ENCODE measurements at regions not wholly inside any gene's neighbourhood (a gene's known extent, or its start where the extent isn't known, plus 50 kb on each side); places are given as distances from the start of the nearest gene placed in this dataset.

DNA sequence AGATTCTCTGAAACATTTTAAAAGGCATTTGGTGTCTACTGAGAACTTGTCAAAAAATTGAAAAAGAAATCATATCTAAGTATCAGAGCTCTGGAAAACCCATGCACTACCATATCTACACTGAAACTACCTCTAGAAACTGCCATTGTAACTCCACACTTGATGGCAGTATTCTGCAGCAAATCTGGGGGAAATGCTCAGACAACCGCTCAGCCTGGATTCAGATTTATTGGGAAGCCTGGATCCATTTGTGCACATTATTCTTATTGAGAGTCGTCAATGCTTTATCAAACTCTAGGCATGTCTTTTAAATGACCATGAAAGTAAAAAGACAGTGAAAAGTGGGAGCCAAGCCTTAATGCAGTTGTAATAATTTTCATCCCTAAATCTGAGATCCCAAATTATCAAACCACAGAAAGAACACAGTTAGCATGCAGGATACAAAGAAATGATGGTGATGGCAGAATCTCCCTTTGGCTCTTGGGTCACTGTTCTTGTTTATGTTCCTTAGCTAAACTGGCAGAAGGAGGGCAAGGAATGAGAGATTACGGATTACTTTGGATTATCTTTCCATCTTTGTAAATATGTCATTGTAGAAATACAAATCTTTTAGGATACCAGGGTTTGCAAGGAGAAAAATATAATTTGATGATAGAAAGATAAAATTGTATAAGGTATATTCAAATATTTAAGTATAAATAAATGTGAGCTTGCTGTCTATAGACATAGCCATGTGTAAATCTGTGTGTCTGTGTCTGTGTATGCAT is 512.1 kb upstream of the SYT4 start:
- no peaks in the 10 kb centered on the region for H3K36me3 Mint-ChIP-seq (ENCODE audit: insufficient read depth, unreplicated experiment)
- POLR2A ChIA-PET, result interaction anchor here (1.3 kb wide), 1 partner anchor 13 kb away, joined by 3 read pairs; no protein-coding TSS in a partner anchor
- H3K4me1 Mint-ChIP-seq (ENCODE audit: insufficient read depth, unreplicated experiment), result peaks cover 13% of the 10 kb centered on the region
- intact Hi-C loops (cut with micrococcal nuclease), result loop anchor here (1.0 to 5.0 kb wide), 2 partner anchors 127 to 309 kb away; no protein-coding TSS in a partner anchor
- H3K27me3 Mint-ChIP-seq (ENCODE audit: insufficient read depth, unreplicated experiment), result no peaks in the 10 kb centered on the region
- BruUV-seq (replicated peaks), result no TSS peak
- H3K27ac Mint-ChIP-seq (ENCODE audit: low read depth, unreplicated experiment), result no peak overlapping the region
- CTCF ChIA-PET, result interaction anchor here (0.6 to 1.7 kb wide), 10 partner anchors 10 to 1594 kb away, joined by 3 to 5 read pairs (median 4); no protein-coding TSS in a partner anchor
- DNase-seq (ENCODE audit: unreplicated experiment), result peak; percentile 19
- H3K4me3 Mint-ChIP-seq (ENCODE audit: unreplicated experiment), result no peak overlapping the region
- H3K9me3 Mint-ChIP-seq (ENCODE audit: unreplicated experiment), result peaks cover 2% of the 10 kb centered on the region
- TF ChIP-seq, protein P1, sequence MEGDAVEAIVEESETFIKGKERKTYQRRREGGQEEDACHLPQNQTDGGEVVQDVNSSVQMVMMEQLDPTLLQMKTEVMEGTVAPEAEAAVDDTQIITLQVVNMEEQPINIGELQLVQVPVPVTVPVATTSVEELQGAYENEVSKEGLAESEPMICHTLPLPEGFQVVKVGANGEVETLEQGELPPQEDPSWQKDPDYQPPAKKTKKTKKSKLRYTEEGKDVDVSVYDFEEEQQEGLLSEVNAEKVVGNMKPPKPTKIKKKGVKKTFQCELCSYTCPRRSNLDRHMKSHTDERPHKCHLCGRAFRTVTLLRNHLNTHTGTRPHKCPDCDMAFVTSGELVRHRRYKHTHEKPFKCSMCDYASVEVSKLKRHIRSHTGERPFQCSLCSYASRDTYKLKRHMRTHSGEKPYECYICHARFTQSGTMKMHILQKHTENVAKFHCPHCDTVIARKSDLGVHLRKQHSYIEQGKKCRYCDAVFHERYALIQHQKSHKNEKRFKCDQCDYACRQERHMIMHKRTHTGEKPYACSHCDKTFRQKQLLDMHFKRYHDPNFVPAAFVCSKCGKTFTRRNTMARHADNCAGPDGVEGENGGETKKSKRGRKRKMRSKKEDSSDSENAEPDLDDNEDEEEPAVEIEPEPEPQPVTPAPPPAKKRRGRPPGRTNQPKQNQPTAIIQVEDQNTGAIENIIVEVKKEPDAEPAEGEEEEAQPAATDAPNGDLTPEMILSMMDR (IDR thresholded peaks at IDR 0.05; ENCODE audit: unreplicated experiment), result no peak

DNA sequence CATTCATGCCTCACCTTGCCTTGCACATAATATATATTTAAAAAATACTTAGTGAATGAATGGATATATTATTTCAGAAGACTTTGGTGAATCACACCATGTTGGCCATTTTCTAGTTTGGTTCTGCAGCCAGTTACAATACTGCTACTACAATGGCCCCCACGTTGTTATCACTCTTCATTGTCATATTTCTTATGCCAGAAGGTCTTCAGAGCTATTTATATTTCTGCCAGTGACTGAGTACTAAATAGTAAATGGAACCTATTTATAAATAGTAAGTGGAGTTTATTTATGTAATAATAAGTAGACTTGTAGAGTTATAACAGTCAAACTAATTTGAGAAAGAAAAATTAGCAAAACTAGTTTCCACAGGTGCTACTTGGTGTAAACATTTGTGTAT is 516.6 kb upstream of the SYT4 start:
- ChIA-PET POLR2A (no interaction called here), CTCF (no interaction called here)
- no peaks in the 10 kb centered on the region for H3K36me3 Mint-ChIP-seq (ENCODE audit: insufficient read depth, unreplicated experiment)
- no TSS peak for BruUV-seq (replicated peaks)
- TF ChIP-seq, protein P1 (IDR thresholded peaks at IDR 0.05; ENCODE audit: unreplicated experiment), result no peak
- H3K4me3 Mint-ChIP-seq (ENCODE audit: unreplicated experiment), result no peak overlapping the region
- H3K9me3 Mint-ChIP-seq (ENCODE audit: unreplicated experiment), result peaks cover 6% of the 10 kb centered on the region
- H3K27ac Mint-ChIP-seq (ENCODE audit: low read depth, unreplicated experiment), result no peak overlapping the region
- DNase-seq (ENCODE audit: unreplicated experiment), result no peak
- no peaks in the 10 kb centered on the region for H3K27me3 Mint-ChIP-seq (ENCODE audit: insufficient read depth, unreplicated experiment)
- intact Hi-C loops (cut with micrococcal nuclease), result no loop called here
- H3K4me1 Mint-ChIP-seq (ENCODE audit: insufficient read depth, unreplicated experiment), result no peaks in the 10 kb centered on the region

DNA sequence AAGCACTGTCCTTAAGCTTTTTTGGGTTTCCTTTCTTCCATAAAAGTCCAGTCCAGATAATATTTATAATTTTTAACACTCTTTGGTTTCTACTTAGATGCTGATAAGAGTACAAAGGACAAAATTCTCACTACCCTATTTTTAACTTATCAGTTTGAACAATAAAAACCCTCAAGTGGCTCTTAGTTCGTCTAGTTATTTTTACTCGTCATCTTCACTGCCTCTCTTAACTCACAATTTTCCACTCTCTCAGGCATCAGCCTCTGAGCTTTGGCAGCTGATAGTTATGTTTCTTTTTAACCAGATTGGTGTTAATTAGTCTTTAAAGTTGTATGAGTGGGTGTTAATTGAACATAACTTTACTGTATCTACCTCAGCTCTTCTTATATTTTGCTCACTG is 517.1 kb upstream of the SYT4 start:
- Mint-ChIP-seq H3K4me3 (ENCODE audit: unreplicated experiment) (no peak overlapping the region), H3K36me3 (ENCODE audit: insufficient read depth, unreplicated experiment) (no peaks in the 10 kb centered on the region), H3K27me3 (ENCODE audit: insufficient read depth, unreplicated experiment) (no peaks in the 10 kb centered on the region), H3K9me3 (ENCODE audit: unreplicated experiment) (peaks cover 6% of the 10 kb centered on the region), H3K27ac (ENCODE audit: low read depth, unreplicated experiment) (no peak overlapping the region), H3K4me1 (ENCODE audit: insufficient read depth, unreplicated experiment) (no peaks in the 10 kb centered on the region)
- no TSS peak for BruUV-seq (replicated peaks)
- intact Hi-C loops (cut with micrococcal nuclease), result no loop called here
- DNase-seq (ENCODE audit: unreplicated experiment), result no peak
- CTCF ChIA-PET, result no interaction called here
- TF ChIP-seq, protein P1 (IDR thresholded peaks at IDR 0.05; ENCODE audit: unreplicated experiment), result no peak
- POLR2A ChIA-PET, result no interaction called here

DNA sequence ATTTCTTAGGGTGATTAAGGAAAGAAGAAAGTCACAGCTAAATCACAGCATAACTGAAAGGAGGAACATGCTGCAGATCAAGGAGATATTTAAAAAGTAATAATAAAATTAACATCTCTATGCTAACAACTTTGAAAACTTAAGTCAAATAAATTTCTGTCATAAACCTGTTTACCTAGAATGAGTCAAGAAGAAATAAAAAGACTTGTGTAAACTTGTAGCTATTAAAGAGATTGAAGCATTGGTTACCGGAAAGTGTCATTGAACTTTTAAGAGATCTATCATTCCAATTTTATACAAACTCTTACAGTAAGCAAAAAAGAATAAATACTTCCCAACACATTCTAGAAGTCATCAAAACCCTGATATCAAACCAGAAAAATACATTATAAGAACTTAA is 520.1 kb upstream of the SYT4 start:
- Mint-ChIP-seq H3K27me3 (ENCODE audit: insufficient read depth, unreplicated experiment) (peaks cover 12% of the 10 kb centered on the region), H3K9me3 (ENCODE audit: unreplicated experiment) (peaks cover 6% of the 10 kb centered on the region), H3K27ac (ENCODE audit: low read depth, unreplicated experiment) (no peak overlapping the region), H3K4me1 (ENCODE audit: insufficient read depth, unreplicated experiment) (no peaks in the 10 kb centered on the region), H3K36me3 (ENCODE audit: insufficient read depth, unreplicated experiment) (no peaks in the 10 kb centered on the region), H3K4me3 (ENCODE audit: unreplicated experiment) (no peak overlapping the region)
- CTCF ChIA-PET, result interaction anchor here (0.8 kb wide), 1 partner anchor 301 kb away, joined by 6 read pairs; no protein-coding TSS in a partner anchor
- DNase-seq (ENCODE audit: unreplicated experiment), result no peak
- TF ChIP-seq, protein P1 (IDR thresholded peaks at IDR 0.05; ENCODE audit: unreplicated experiment), result no peak
- no TSS peak for BruUV-seq (replicated peaks)
- intact Hi-C loops (cut with micrococcal nuclease), result no loop called here
- POLR2A ChIA-PET, result no interaction called here
